ENCODE measurements at regions not wholly inside any gene's neighbourhood (a gene's known extent, or its start where the extent isn't known, plus 50 kb on each side); places are given as distances from the start of the nearest gene placed in this dataset.

- no peak overlapping the region for H2BK120ac ChIP-seq (ENCODE audit: low read depth, low read length)
- H2BK5ac ChIP-seq (ENCODE audit: low read depth, low read length, poor library complexity, severe bottlenecking): no peak overlapping the region
- no peak for DNase-seq
- no peak overlapping the region for H3K23ac ChIP-seq (ENCODE audit: low read length in 2 of 2)
- H3K9me3 ChIP-seq (ENCODE audit: control insufficient read depth, low read length): no peaks in the 10 kb centered on the region
- H4K91ac ChIP-seq (ENCODE audit: low read length): no peak overlapping the region
- H3K14ac ChIP-seq (ENCODE audit: low read length in 2 of 2): no peak overlapping the region
- H3K18ac ChIP-seq (ENCODE audit: low read depth in 1 of 2, low read length in 2 of 2): no peak overlapping the region
- H4K8ac ChIP-seq (ENCODE audit: low read length): no peak overlapping the region
- H3K9ac ChIP-seq (ENCODE audit: low read length): no peak overlapping the region
- H3K4ac ChIP-seq (ENCODE audit: low read depth in 1 of 2, low read length in 2 of 2): no peak overlapping the region
- no peaks in the 10 kb centered on the region for H3K36me3 ChIP-seq (ENCODE audit: control insufficient read depth in 1 of 2, insufficient read depth in 2 of 2, low read depth in 1 of 2, low read length in 2 of 2)
- no peaks in the 10 kb centered on the region for H3K27me3 ChIP-seq (ENCODE audit: control insufficient read depth in 1 of 2, insufficient read depth in 1 of 2, low read length in 2 of 2)
- no peak overlapping the region for H2AFZ ChIP-seq (ENCODE audit: low read depth, low read length)
- no peaks in the 10 kb centered on the region for H3K4me1 ChIP-seq (ENCODE audit: control insufficient read depth, insufficient read depth, low read depth, low read length)
- H3K4me3 ChIP-seq (ENCODE audit: insufficient read depth in 1 of 2, low read depth in 1 of 2, low read length in 2 of 2): no peak overlapping the region
- WGBS: no CpG with 5 or more reads among the region's 1 CpG
- no peak overlapping the region for H2BK15ac ChIP-seq (ENCODE audit: low read depth, poor library complexity, severe bottlenecking)
- no peaks in the 10 kb centered on the region for H3K79me1 ChIP-seq (replicated peaks; ENCODE audit: low read length, poor library complexity, severe bottlenecking)
- no peak overlapping the region for H2AK5ac ChIP-seq (ENCODE audit: low read length, severe bottlenecking)
- H3K4me2 ChIP-seq (ENCODE audit: low read length, poor library complexity, severe bottlenecking): no peak overlapping the region
- H3K27ac ChIP-seq (ENCODE audit: low read length, poor library complexity, severe bottlenecking): no peak overlapping the region
- H2BK12ac ChIP-seq (ENCODE audit: low read length in 2 of 2): no peak overlapping the region
These were observed 1393.4 kb downstream of the FAM181B start for GRCh38 chr11:81340225-81340624.

DNA sequence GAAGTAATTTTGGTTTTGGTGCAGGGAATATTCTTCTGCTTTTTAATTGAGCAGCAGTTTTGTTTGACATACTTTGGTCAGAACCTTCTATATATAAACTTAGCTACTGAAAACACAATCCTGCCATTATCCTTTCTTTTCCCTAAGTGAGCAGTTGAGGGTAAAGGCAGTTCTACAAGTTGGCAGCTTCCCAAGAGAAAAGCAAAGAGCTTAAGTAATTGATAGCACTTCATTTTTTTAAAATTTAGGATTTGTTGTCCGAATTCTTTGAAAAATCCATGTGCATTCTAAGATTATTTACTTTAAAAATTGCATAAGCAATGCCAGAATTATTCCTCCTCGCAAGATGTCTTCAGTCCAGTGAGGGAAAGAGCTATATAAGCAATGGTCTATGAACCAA is 1394.1 kb downstream of the FAM181B start:
- Histone ChIP-seq H3K27me3 (ENCODE audit: control insufficient read depth in 1 of 2, insufficient read depth in 1 of 2, low read length in 2 of 2) (no peaks in the 10 kb centered on the region), H3K18ac (ENCODE audit: low read depth in 1 of 2, low read length in 2 of 2) (no peak overlapping the region), H3K14ac (ENCODE audit: low read length in 2 of 2) (no peak overlapping the region), H2AFZ (ENCODE audit: low read depth, low read length) (no peak overlapping the region), H3K4me3 (ENCODE audit: insufficient read depth in 1 of 2, low read depth in 1 of 2, low read length in 2 of 2) (no peak overlapping the region), H3K23ac (ENCODE audit: low read length in 2 of 2) (no peak overlapping the region), H4K91ac (ENCODE audit: low read length) (no peak overlapping the region), H3K27ac (ENCODE audit: low read length, poor library complexity, severe bottlenecking) (no peak overlapping the region), H3K4me2 (ENCODE audit: low read length, poor library complexity, severe bottlenecking) (no peak overlapping the region), H3K9ac (ENCODE audit: low read length) (no peak overlapping the region), H3K36me3 (ENCODE audit: control insufficient read depth in 1 of 2, insufficient read depth in 2 of 2, low read depth in 1 of 2, low read length in 2 of 2) (no peaks in the 10 kb centered on the region), H3K79me1 (replicated peaks; ENCODE audit: low read length, poor library complexity, severe bottlenecking) (no peaks in the 10 kb centered on the region), H2BK15ac (ENCODE audit: low read depth, poor library complexity, severe bottlenecking) (no peak overlapping the region), H2BK12ac (ENCODE audit: low read length in 2 of 2) (no peak overlapping the region), H4K8ac (ENCODE audit: low read length) (no peak overlapping the region), H2BK120ac (ENCODE audit: low read depth, low read length) (no peak overlapping the region), H2BK5ac (ENCODE audit: low read depth, low read length, poor library complexity, severe bottlenecking) (no peak overlapping the region), H3K9me3 (ENCODE audit: control insufficient read depth, low read length) (no peaks in the 10 kb centered on the region), H3K4me1 (ENCODE audit: control insufficient read depth, insufficient read depth, low read depth, low read length) (no peaks in the 10 kb centered on the region), H3K4ac (ENCODE audit: low read depth in 1 of 2, low read length in 2 of 2) (no peak overlapping the region), H2AK5ac (ENCODE audit: low read length, severe bottlenecking) (no peak overlapping the region)
- WGBS: no CpG with 5 or more reads among the region's 2 CpGs
- DNase-seq: no peak

GRCh38 chr11:81337756-81338155 is 1395.9 kb downstream of the FAM181B start:
- Histone ChIP-seq H3K23ac (ENCODE audit: low read length in 2 of 2) (no peak overlapping the region), H2AFZ (ENCODE audit: low read depth, low read length) (no peak overlapping the region), H4K8ac (ENCODE audit: low read length) (no peak overlapping the region), H2BK120ac (ENCODE audit: low read depth, low read length) (no peak overlapping the region), H3K27ac (ENCODE audit: low read length, poor library complexity, severe bottlenecking) (no peak overlapping the region), H2BK5ac (ENCODE audit: low read depth, low read length, poor library complexity, severe bottlenecking) (no peak overlapping the region), H3K27me3 (ENCODE audit: control insufficient read depth in 1 of 2, insufficient read depth in 1 of 2, low read length in 2 of 2) (no peaks in the 10 kb centered on the region), H3K4me2 (ENCODE audit: low read length, poor library complexity, severe bottlenecking) (no peak overlapping the region), H2BK15ac (ENCODE audit: low read depth, poor library complexity, severe bottlenecking) (no peak overlapping the region), H3K4ac (ENCODE audit: low read depth in 1 of 2, low read length in 2 of 2) (no peak overlapping the region), H3K14ac (ENCODE audit: low read length in 2 of 2) (no peak overlapping the region), H2AK5ac (ENCODE audit: low read length, severe bottlenecking) (no peak overlapping the region), H4K91ac (ENCODE audit: low read length) (no peak overlapping the region), H2BK12ac (ENCODE audit: low read length in 2 of 2) (no peak overlapping the region), H3K79me1 (replicated peaks; ENCODE audit: low read length, poor library complexity, severe bottlenecking) (no peaks in the 10 kb centered on the region), H3K4me3 (ENCODE audit: insufficient read depth in 1 of 2, low read depth in 1 of 2, low read length in 2 of 2) (no peak overlapping the region), H3K36me3 (ENCODE audit: control insufficient read depth in 1 of 2, insufficient read depth in 2 of 2, low read depth in 1 of 2, low read length in 2 of 2) (no peaks in the 10 kb centered on the region), H3K9me3 (ENCODE audit: control insufficient read depth, low read length) (peaks cover 1% of the 10 kb centered on the region), H3K18ac (ENCODE audit: low read depth in 1 of 2, low read length in 2 of 2) (no peak overlapping the region), H3K9ac (ENCODE audit: low read length) (no peak overlapping the region), H3K4me1 (ENCODE audit: control insufficient read depth, insufficient read depth, low read depth, low read length) (no peaks in the 10 kb centered on the region)
- WGBS: no CpG with 5 or more reads among the region's 3 CpGs
- DNase-seq: no peak

- 80% methylated on average over 1 of the region's 2 CpGs for WGBS
- H3K9me3 ChIP-seq (ENCODE audit: control insufficient read depth, low read length): peaks cover 3% of the 10 kb centered on the region
- H2BK5ac ChIP-seq (ENCODE audit: low read depth, low read length, poor library complexity, severe bottlenecking): no peak overlapping the region
- H4K8ac ChIP-seq (ENCODE audit: low read length): no peak overlapping the region
- no peak overlapping the region for H2BK12ac ChIP-seq (ENCODE audit: low read length in 2 of 2)
- no peak overlapping the region for H3K14ac ChIP-seq (ENCODE audit: low read length in 2 of 2)
- no peak overlapping the region for H3K9ac ChIP-seq (ENCODE audit: low read length)
- H3K18ac ChIP-seq (ENCODE audit: low read depth in 1 of 2, low read length in 2 of 2): no peak overlapping the region
- no peaks in the 10 kb centered on the region for H3K27me3 ChIP-seq (ENCODE audit: control insufficient read depth in 1 of 2, insufficient read depth in 1 of 2, low read length in 2 of 2)
- no peak overlapping the region for H3K4ac ChIP-seq (ENCODE audit: low read depth in 1 of 2, low read length in 2 of 2)
- no peak for DNase-seq
- no peak overlapping the region for H2AK5ac ChIP-seq (ENCODE audit: low read length, severe bottlenecking)
- H3K4me2 ChIP-seq (ENCODE audit: low read length, poor library complexity, severe bottlenecking): no peak overlapping the region
- no peak overlapping the region for H2AFZ ChIP-seq (ENCODE audit: low read depth, low read length)
- no peak overlapping the region for H2BK120ac ChIP-seq (ENCODE audit: low read depth, low read length)
- no peak overlapping the region for H3K23ac ChIP-seq (ENCODE audit: low read length in 2 of 2)
- no peak overlapping the region for H4K91ac ChIP-seq (ENCODE audit: low read length)
- H3K27ac ChIP-seq (ENCODE audit: low read length, poor library complexity, severe bottlenecking): no peak overlapping the region
- H3K4me1 ChIP-seq (ENCODE audit: control insufficient read depth, insufficient read depth, low read depth, low read length): no peaks in the 10 kb centered on the region
- H2BK15ac ChIP-seq (ENCODE audit: low read depth, poor library complexity, severe bottlenecking): no peak overlapping the region
- H3K79me1 ChIP-seq (replicated peaks; ENCODE audit: low read length, poor library complexity, severe bottlenecking): no peaks in the 10 kb centered on the region
- H3K36me3 ChIP-seq (ENCODE audit: control insufficient read depth in 1 of 2, insufficient read depth in 2 of 2, low read depth in 1 of 2, low read length in 2 of 2): no peaks in the 10 kb centered on the region
- no peak overlapping the region for H3K4me3 ChIP-seq (ENCODE audit: insufficient read depth in 1 of 2, low read depth in 1 of 2, low read length in 2 of 2)
These were observed 1401.4 kb downstream of the FAM181B start for GRCh38 chr11:81332276-81332675.
